ENCODE measurements at regions not wholly inside any gene's neighbourhood (a gene's known extent, or its start where the extent isn't known, plus 50 kb on each side); places are given as distances from the start of the nearest gene placed in this dataset.

DNA sequence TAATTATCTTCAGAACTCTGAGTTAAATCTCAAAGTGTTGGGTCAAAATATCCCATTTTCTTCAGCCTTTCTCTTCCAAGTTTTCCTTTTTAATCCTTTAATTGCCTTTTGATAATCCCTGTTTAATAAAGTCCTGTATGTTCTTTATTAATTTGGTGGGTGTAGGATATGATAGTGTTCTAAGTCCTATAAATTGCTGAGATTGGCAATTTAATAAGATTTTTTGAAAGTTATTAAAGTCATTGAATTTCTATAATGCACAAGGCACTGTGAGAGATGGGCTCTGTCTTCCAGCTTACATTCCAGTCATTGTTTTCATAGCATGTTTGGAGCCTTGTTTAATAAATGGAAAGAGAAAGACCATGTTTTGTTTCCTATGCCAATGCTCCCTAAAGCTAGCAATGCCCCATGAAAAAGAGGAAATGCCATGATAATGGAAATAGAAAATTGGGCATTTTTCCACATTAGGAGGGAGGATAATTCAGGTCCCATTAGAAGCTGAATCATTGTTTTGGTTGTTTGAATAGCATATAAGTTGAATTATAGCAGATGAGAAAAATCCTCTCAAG, 404.8 kb downstream of the CD109 start:
- TF ChIP-seq POLR2A (IDR thresholded peaks at IDR 0.05): no peak
- TF ChIP-seq, protein P1, sequence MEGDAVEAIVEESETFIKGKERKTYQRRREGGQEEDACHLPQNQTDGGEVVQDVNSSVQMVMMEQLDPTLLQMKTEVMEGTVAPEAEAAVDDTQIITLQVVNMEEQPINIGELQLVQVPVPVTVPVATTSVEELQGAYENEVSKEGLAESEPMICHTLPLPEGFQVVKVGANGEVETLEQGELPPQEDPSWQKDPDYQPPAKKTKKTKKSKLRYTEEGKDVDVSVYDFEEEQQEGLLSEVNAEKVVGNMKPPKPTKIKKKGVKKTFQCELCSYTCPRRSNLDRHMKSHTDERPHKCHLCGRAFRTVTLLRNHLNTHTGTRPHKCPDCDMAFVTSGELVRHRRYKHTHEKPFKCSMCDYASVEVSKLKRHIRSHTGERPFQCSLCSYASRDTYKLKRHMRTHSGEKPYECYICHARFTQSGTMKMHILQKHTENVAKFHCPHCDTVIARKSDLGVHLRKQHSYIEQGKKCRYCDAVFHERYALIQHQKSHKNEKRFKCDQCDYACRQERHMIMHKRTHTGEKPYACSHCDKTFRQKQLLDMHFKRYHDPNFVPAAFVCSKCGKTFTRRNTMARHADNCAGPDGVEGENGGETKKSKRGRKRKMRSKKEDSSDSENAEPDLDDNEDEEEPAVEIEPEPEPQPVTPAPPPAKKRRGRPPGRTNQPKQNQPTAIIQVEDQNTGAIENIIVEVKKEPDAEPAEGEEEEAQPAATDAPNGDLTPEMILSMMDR (IDR thresholded peaks at IDR 0.05): no peak

Measured in uterus (tissue), 2 donors.